HUDEP-2 (cell line): ENCODE measurements at regions not wholly inside any gene's neighbourhood (a gene's known extent, or its start where the extent isn't known, plus 50 kb on each side); places are given as distances from the start of the nearest gene placed in this dataset.

Experiments
- DNase-seq, 76 experiments: peaks; one replicate each; lab custom pipeline; 2025; ENCODE audit not compliant: unreplicated experiment in 76 of 76; lab: John Stamatoyannopoulos, UW

DNA sequence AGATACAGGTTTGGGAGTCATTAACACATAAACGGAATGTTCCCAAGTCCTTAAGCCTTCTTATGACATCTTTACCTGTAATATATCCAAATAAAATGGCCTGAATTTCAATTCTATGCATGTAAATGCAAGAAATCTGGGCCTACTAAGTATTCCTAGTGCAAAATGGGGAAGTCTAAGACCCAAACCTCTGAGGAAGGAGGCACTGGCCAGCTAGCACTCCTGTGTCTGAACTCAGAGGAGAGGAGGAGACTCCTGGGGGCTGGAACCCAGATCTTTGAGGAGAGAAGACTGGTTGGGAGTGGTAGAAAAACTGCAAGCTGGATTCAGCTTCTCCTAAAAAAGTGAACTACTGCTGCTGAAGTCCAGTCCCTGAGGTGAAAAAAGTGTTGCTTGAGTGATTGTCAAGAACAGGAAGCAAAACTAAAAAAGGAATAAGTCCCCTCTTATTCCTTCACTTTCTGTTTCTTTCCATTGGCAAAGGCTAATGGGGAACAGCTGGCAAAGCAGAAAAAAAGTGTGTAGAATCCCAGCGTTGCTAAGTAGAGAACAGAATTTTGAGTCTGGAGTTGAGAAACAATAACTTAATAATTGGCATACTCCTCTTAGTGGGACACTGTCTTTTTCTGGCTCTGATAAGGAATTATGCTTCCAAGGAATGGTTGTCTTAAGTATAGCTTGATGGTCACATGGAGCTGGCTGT, 54.8 kb upstream of the ATP2C1 start:
- DNase-seq, result no peak

DNA sequence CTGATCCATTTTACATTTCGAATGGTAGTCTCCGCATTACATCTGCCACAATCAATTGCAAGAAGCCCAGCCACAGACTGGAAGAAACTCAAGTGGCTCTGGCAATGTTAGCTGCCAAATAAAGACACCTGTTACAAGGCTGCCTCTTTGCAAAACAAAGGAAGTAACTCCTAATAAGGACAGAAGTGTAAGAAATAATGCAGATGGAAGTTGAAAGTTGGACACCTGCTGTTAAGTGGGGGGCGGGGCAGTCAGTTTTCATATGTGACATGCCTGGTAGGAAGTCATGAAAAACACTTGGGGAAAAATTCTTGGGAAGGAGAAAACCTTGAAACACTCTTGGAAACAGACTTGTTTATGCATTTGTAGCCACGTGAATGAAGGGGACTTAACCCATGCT, 54.1 kb upstream of the ATP2C1 start:
- DNase-seq, result no peak

DNA sequence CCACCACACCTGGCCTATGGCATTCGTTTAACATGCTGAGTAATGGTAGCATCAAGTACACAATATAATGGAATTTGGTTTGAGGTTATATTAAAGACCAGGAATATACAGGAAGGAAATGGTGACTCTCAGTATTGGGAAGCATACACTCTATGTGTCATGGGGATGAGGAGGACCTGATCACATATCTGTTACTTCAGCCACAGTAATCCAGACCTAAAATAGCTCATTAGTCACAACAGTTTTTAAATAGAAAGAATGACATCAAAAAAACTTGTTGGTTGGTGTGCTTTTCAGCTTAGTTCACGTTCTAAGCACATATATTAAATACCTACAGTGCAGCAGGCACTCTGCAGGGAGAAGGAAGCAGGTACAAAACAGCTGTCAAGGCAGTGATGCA, 52.5 kb upstream of the ATP2C1 start:
- no peak for DNase-seq

DNA sequence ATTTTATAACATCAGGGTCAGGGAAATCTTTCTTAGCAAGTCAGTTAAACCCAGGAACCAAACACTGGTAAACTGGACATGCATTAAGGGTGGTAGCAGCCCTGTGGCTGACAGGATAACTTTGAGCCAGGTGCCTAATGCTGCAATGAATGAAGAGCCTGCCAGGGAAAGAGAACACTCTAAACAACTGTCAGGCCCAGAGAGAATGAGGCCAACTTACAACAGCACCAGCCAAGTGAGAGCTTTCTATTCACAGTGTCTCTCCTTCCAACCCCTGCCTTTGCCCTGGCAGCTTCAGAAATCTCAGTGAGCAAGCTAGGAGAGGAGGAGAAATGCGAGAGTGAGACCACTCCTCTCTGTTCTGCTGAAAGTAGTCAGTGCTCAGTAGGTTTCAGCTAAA, 50.4 kb upstream of the ATP2C1 start:
- DNase-seq, result no peak
